ENCODE measurements at regions not wholly inside any gene's neighbourhood (a gene's known extent, or its start where the extent isn't known, plus 50 kb on each side); places are given as distances from the start of the nearest gene placed in this dataset.

DNA sequence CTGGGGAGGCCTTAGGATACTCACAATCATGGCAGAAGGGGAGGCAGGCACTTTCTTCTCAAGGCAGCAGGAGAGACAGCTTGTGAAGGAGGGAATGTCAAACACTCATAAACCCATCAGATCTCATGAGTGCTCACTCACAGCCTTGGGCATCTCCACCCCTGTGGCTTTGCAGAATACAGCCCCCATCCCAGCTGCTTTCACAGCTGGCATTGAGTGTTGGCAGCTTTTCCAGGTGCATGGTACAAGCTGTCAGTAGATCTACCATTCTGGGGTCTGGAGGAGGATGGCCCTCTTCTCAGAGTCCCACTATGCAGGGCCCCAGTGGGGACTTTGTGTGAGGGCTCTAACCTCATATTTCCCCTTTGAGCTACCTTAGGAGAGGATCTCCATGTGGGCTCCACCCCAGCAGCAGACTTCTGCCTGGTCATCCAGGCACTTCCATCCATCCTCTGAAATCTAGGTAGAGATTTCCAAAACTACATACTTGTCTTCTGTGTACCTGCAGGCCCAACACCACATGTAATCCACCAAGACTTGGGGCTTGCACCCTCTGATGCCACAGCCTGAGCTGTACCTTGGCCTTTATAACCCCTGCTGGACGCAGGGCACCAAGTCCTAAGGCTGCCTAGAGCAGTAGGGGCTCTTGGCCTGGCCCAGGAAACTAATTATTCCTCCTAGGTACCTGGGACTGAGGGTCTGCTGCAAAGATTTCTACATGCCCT lies 404.2 kb upstream of the EPHA6 start:
- Histone ChIP-seq H2AFZ (ENCODE audit: low read depth, low read length, severe bottlenecking) (no peak overlapping the region), H3K36me3 (ENCODE audit: low read length) (no peaks in the 10 kb centered on the region), H3K9me2 (replicated peaks; ENCODE audit: insufficient read depth, low read length) (no peaks in the 10 kb centered on the region), H3K79me2 (ENCODE audit: insufficient read depth, low read length) (no peaks in the 10 kb centered on the region), H4K20me1 (ENCODE audit: low read depth, low read length) (no peaks in the 10 kb centered on the region), H3K4me2 (ENCODE audit: low read depth, low read length, poor library complexity, severe bottlenecking) (no peak overlapping the region), H3K27ac (ENCODE audit: low read depth, low read length) (no peak overlapping the region), H3K9me3 (ENCODE audit: insufficient read depth, low read length) (peaks cover 4% of the 10 kb centered on the region; the same call in 1 of the 2 replicates), H3F3A (ENCODE audit: insufficient read depth) (no peaks in the 10 kb centered on the region), H3K27me3 (ENCODE audit: low read length) (no peaks in the 10 kb centered on the region), H3K4me3 (ENCODE audit: insufficient read depth, low read length, poor library complexity, severe bottlenecking) (no peak overlapping the region), H3K9ac (ENCODE audit: low read length) (no peak overlapping the region)
- TF ChIP-seq CTCF (IDR thresholded peaks at IDR 0.05; ENCODE audit: insufficient read depth, low read length, poor library complexity, severe bottlenecking) (no peak), EZH2phosphoT487 (conservative IDR thresholded peaks at IDR 0.05; ENCODE audit: low read length) (no peak)

- no peak overlapping the region for H3K4me3 ChIP-seq (ENCODE audit: insufficient read depth, low read length, poor library complexity, severe bottlenecking)
- no peaks in the 10 kb centered on the region for H3K9me3 ChIP-seq (ENCODE audit: insufficient read depth, low read length)
- no peak overlapping the region for H3K9ac ChIP-seq (ENCODE audit: low read length)
- H3K27ac ChIP-seq (ENCODE audit: low read depth, low read length): no peak overlapping the region
- no peaks in the 10 kb centered on the region for H3K79me2 ChIP-seq (ENCODE audit: insufficient read depth, low read length)
- TF ChIP-seq CTCF (IDR thresholded peaks at IDR 0.05; ENCODE audit: insufficient read depth, low read length, poor library complexity, severe bottlenecking) (no peak), EZH2phosphoT487 (conservative IDR thresholded peaks at IDR 0.05; ENCODE audit: low read length) (no peak)
- H2AFZ ChIP-seq (ENCODE audit: low read depth, low read length, severe bottlenecking): no peak overlapping the region
- H3F3A ChIP-seq (ENCODE audit: insufficient read depth): no peaks in the 10 kb centered on the region
- H3K4me2 ChIP-seq (ENCODE audit: low read depth, low read length, poor library complexity, severe bottlenecking): no peak overlapping the region
- H4K20me1 ChIP-seq (ENCODE audit: low read depth, low read length): no peaks in the 10 kb centered on the region
- no peaks in the 10 kb centered on the region for H3K36me3 ChIP-seq (ENCODE audit: low read length)
- H3K27me3 ChIP-seq (ENCODE audit: low read length): no peaks in the 10 kb centered on the region
- H3K9me2 ChIP-seq (replicated peaks; ENCODE audit: insufficient read depth, low read length): no peaks in the 10 kb centered on the region
Observed at GRCh38 chr3:96416549-96417255, 397.7 kb upstream of the EPHA6 start.

DNA sequence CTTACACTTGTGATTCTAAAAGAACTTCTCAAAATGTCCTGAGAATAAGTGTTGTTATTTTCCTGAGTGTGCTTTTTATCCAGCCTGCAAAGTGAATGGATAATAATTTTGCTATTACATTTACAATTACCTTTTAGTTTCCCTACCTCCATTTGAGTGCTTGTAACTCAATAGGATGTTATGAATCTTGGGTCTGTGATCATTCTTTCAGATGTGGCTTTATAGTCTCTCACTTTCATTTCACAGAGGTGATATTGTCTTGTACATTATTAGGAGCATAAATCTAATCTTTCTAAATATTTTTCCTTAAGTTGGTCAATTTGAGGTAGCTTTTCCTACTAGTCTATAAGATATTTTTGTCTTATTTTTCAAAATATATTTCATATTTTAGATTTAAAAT lies 386.3 kb upstream of the EPHA6 start:
- Histone ChIP-seq H3K27ac (ENCODE audit: low read depth, low read length) (no peak overlapping the region), H3K9ac (ENCODE audit: low read length) (no peak overlapping the region), H3K4me3 (ENCODE audit: insufficient read depth, low read length, poor library complexity, severe bottlenecking) (no peak overlapping the region), H3K36me3 (ENCODE audit: low read length) (no peaks in the 10 kb centered on the region), H3K79me2 (ENCODE audit: insufficient read depth, low read length) (no peaks in the 10 kb centered on the region), H4K20me1 (ENCODE audit: low read depth, low read length) (no peaks in the 10 kb centered on the region), H3K4me2 (ENCODE audit: low read depth, low read length, poor library complexity, severe bottlenecking) (no peak overlapping the region), H2AFZ (ENCODE audit: low read depth, low read length, severe bottlenecking) (no peak overlapping the region), H3K9me3 (ENCODE audit: insufficient read depth, low read length) (no peaks in the 10 kb centered on the region), H3K9me2 (replicated peaks; ENCODE audit: insufficient read depth, low read length) (no peaks in the 10 kb centered on the region), H3K27me3 (ENCODE audit: low read length) (no peaks in the 10 kb centered on the region), H3F3A (ENCODE audit: insufficient read depth) (no peaks in the 10 kb centered on the region)
- TF ChIP-seq EZH2phosphoT487 (conservative IDR thresholded peaks at IDR 0.05; ENCODE audit: low read length) (no peak), CTCF (IDR thresholded peaks at IDR 0.05; ENCODE audit: insufficient read depth, low read length, poor library complexity, severe bottlenecking) (no peak)

Data from SU-DHL-6 (cell line).